T-helper 17 cell (primary cell): ENCODE measurements at regions not wholly inside any gene's neighbourhood (a gene's known extent, or its start where the extent isn't known, plus 50 kb on each side); places are given as distances from the start of the nearest gene placed in this dataset.

Source experiments
- ATAC-seq: fragments of 150-1000 bp; cut with Tn5 transposase; 2 replicates; pipeline ENCODE4 v1.10.0; 2021; ENCODE audit warnings: mild to moderate bottlenecking, moderate library complexity
- DNase-seq, 3 donors: peaks; one replicate each; pipeline versions ENCODE4 v3.0.0 to v3.0.0-alpha.2; 2020 to 2021
- H3K9me3 ChIP-seq: one replicate; pipeline ENCODE4 v1.7.0; 2013; ENCODE audit warnings: low read length, mild to moderate bottlenecking; ENCODE audit not compliant: control insufficient read depth, poor library complexity, severe bottlenecking
- H3K27ac Mint-ChIP-seq: one replicate; pipeline ENCODE4 v1.8.0; 2022; ENCODE audit warnings: mild to moderate bottlenecking, moderate library complexity, mixed read lengths
- H3K27me3 Mint-ChIP-seq: one replicate; pipeline ENCODE4 v1.8.0; 2022; ENCODE audit warnings: mixed read lengths
- H3K36me3 Mint-ChIP-seq: one replicate; pipeline ENCODE4 v1.8.0; 2022; ENCODE audit warnings: low read depth, mixed read lengths
- H3K4me1 Mint-ChIP-seq: one replicate; pipeline ENCODE4 v1.8.0; 2022; ENCODE audit warnings: mild to moderate bottlenecking, mixed read lengths
- H3K4me3 Mint-ChIP-seq: one replicate; pipeline ENCODE4 v1.8.0; 2022; ENCODE audit warnings: mild to moderate bottlenecking, moderate library complexity, mixed read lengths

DNA sequence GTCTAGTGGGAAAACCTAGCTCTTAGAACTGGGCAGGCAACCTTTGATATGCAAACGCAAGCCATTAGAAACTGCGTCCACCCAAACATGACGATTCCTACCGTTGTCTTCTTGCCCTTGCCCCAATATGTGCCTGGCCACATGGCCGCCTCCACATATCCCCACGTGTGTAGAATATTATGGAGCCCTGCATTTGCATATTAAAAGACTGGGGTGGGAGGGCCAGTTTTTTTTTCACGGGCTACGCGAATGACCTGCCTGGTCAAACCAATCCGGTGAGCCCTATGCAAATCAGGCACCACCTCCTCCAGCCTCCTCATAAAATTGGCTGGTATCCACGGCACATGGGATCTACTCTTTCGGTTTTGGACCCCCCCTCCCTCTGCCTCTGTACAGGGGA lies 381.0 kb upstream of the RGMA start:
- H3K36me3 Mint-ChIP-seq: no peaks in the 10 kb centered on the region
- H3K4me1 Mint-ChIP-seq: no peaks in the 10 kb centered on the region
- ATAC-seq: no peak
- no peak for DNase-seq
- no peaks in the 10 kb centered on the region for H3K9me3 ChIP-seq
- peaks cover 12% of the 10 kb centered on the region for H3K27me3 Mint-ChIP-seq
- H3K27ac Mint-ChIP-seq: no peak overlapping the region
- no peak overlapping the region for H3K4me3 Mint-ChIP-seq

DNA sequence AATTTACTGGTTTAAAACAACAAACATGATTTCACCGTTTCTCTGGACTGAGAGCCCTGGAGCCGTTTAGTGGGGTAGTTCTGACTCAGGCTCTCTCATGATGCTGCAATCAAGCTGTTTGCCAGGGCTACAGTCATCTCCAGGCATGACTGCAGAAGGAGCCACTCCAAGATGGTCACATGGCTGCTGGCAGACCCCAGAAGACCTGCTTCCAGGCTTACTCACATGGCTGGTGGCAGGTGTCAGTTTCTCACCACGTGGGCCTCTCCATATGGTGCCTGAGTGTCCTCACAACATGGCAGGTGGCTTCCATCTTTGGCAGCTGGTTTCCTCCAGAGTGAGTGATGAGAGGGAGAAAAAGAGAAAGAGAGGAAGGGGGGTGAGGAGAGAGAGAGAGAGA lies 378.3 kb upstream of the RGMA start:
- ATAC-seq (no peak), DNase-seq (no peak)
- Mint-ChIP-seq H3K27ac (no peak overlapping the region), H3K27me3 (peaks cover 11% of the 10 kb centered on the region), H3K36me3 (no peaks in the 10 kb centered on the region), H3K4me1 (no peaks in the 10 kb centered on the region), H3K4me3 (no peak overlapping the region)
- no peaks in the 10 kb centered on the region for H3K9me3 ChIP-seq

DNA sequence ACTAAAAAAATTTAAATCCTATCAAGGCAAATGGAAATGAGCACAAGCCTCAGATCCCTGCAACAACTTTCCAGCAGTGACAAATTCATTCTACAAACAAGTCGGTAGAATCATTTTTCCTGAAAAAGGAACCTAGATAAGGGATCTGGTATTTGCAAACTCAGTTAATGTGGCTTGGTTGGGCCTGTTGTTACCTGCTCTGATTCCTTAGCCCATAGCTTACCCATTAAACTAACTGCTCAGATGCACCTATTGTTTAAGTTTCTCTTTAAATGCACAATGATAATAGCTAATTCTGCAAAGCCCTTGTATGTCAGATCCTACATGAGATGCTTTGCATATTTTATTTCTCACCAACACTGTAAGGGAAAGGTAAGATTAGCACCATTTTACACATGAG lies 377.4 kb upstream of the RGMA start:
- H3K4me1 Mint-ChIP-seq: no peaks in the 10 kb centered on the region
- peaks cover 14% of the 10 kb centered on the region for H3K27me3 Mint-ChIP-seq
- no peak for DNase-seq
- ATAC-seq: no peak
- H3K9me3 ChIP-seq: no peaks in the 10 kb centered on the region
- H3K27ac Mint-ChIP-seq: no peak overlapping the region
- no peaks in the 10 kb centered on the region for H3K36me3 Mint-ChIP-seq
- no peak overlapping the region for H3K4me3 Mint-ChIP-seq

DNA sequence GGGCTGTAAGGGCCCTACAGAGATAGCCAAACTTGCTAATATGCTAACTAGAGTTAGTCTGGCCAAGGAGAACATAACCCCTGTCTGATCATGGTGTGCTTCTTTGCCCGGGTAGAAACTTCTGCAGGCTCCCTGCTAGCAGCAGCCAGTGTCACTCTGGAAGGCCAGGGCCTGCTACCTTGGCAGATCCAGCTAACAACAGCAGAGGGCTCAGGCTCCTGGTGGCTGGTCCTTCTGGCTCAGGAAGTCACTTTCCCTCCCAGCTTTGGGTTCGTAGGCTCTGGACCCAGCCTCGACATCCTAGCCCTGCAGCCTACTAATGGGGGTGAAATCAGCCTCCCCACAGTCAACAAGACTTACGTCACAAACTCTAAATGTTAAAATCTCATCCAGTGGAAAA lies 373.7 kb upstream of the RGMA start:
- H3K27me3 Mint-ChIP-seq: peaks cover 13% of the 10 kb centered on the region
- no peaks in the 10 kb centered on the region for H3K36me3 Mint-ChIP-seq
- no peak overlapping the region for H3K4me3 Mint-ChIP-seq
- H3K9me3 ChIP-seq: no peaks in the 10 kb centered on the region
- DNase-seq (no peak), ATAC-seq (no peak)
- H3K4me1 Mint-ChIP-seq: no peaks in the 10 kb centered on the region
- H3K27ac Mint-ChIP-seq: no peak overlapping the region

DNA sequence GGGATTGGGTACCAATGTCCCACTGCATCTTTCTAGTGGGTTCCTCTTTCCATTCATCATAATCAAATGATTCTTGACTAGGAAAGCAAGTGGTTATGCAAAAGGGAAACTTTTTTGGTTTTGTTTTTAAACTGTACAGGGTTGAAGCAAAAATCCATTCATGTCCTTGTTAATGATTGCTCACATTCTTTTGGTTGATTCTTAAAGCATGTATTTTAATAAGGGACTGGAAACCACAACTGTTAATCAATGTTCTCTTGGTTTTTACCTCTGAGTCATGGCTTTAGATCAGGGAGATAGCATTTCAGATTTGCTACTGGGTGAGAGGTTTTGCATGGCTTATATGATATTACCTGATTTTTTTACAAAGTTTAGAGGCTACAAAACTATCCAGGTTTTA lies 371.7 kb upstream of the RGMA start:
- H3K4me1 Mint-ChIP-seq: no peaks in the 10 kb centered on the region
- no peak for ATAC-seq

DNA sequence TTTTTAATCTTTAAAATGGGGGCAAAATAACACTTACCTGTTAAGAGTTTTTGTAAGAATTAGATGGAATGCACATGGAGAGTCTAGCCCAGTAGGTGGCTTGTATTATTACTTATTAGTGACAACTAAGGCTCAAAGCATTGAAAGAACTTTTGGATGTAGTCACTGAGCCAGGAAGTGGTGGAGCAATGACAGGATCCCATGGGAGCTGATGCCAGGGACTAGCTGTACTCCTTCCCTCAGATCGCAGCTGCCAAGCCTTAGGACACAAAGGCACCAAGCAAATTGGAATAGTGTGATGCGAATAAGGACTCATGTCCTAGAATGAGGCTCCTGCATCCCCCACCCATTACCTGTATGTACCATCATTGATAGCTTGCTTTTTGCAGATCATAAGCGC lies 370.4 kb upstream of the RGMA start:
- no peak overlapping the region for H3K4me3 Mint-ChIP-seq
- DNase-seq (no peak), ATAC-seq (no peak)
- H3K27ac Mint-ChIP-seq: no peak overlapping the region
- no peaks in the 10 kb centered on the region for H3K4me1 Mint-ChIP-seq
- H3K36me3 Mint-ChIP-seq: no peaks in the 10 kb centered on the region
- peaks cover 27% of the 10 kb centered on the region for H3K27me3 Mint-ChIP-seq
- no peaks in the 10 kb centered on the region for H3K9me3 ChIP-seq

More for the DNA sequence above, 371.7 kb upstream of the RGMA start:
- H3K27ac Mint-ChIP-seq: no peak overlapping the region
- H3K4me3 Mint-ChIP-seq: no peak overlapping the region
- H3K9me3 ChIP-seq: no peaks in the 10 kb centered on the region
- DNase-seq: no peak
- no peaks in the 10 kb centered on the region for H3K36me3 Mint-ChIP-seq
- H3K27me3 Mint-ChIP-seq: peaks cover 27% of the 10 kb centered on the region

DNA sequence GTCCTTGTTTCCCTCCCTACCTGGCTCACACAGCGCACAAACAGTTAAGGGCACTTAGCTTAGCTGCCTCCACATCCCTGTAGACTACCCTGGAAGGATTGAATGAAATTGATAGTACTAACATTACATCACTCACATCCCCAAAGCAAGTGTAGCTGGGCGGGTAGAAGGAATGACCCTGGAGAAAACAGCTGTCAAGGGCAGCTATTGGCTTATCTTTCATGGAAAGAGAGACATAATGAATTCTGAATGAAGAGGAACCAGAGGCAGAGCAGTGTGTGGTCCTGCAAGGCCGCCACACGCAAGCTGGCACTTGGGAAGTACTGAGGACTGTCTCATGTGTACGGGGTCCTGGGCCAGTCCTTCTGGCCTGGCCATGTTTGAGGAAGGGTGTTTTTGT lies 369.6 kb upstream of the RGMA start:
- H3K4me3 Mint-ChIP-seq: no peak overlapping the region
- ATAC-seq: no peak
- peaks cover 27% of the 10 kb centered on the region for H3K27me3 Mint-ChIP-seq
- H3K4me1 Mint-ChIP-seq: no peaks in the 10 kb centered on the region
- DNase-seq: no peak
- H3K27ac Mint-ChIP-seq: no peak overlapping the region
- no peaks in the 10 kb centered on the region for H3K36me3 Mint-ChIP-seq
- H3K9me3 ChIP-seq: no peaks in the 10 kb centered on the region

DNA sequence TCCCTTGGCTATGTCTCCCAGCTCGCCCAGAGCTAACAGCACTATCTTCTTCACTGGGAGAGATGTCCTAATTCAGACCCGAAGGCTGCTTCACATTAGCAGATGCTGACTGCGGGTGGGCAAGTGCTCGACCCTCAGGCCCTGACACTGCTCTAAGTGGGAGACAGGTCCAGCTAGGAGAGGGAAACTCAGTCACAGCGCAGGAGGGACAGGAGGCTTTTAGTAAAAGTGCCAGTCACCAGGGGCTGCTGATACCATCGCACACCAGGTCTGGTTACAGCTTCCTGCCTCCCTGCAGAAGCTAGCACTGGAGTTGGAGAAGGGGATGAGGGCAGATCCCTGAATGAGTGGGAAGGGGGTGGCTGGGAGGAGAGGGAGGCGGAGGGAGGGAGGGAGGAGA lies 365.8 kb upstream of the RGMA start:
- no peaks in the 10 kb centered on the region for H3K4me1 Mint-ChIP-seq
- no peaks in the 10 kb centered on the region for H3K36me3 Mint-ChIP-seq
- H3K27ac Mint-ChIP-seq: no peak overlapping the region
- ATAC-seq (no peak), DNase-seq (no peak)
- H3K27me3 Mint-ChIP-seq: peaks cover 21% of the 10 kb centered on the region
- no peak overlapping the region for H3K4me3 Mint-ChIP-seq
- no peaks in the 10 kb centered on the region for H3K9me3 ChIP-seq

DNA sequence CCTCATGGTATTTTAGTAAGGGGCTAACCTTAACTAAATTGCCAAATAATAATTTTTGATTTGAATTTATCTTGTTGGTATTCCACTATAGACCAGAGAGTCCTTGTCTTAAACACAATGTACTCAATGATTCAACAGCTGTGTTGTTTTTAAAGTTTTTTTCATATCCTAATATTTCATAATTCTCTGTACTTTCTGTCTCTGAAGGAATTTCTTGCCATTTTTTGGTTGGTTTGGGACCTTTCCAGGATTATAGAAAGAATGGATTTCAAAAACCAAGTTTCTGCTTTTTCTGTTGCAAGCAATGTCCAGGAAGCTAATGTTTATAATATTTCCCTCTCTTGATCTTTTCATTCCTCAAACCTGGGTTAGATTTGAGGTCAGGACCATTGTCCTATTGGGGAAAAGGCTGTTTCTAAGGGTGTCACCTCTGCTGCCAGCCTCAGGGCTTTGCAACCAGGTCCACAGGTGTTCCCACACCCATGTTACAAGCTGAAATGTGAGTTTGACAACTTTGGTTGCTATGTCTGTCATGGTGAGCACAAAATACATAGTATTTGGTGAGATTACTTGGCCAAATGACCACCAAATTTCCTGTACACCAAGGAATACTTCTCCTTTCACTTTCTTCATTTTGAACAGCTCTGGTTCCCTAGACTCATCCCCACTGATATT lies 363.7 kb upstream of the RGMA start:
- Mint-ChIP-seq H3K4me1 (no peaks in the 10 kb centered on the region), H3K27ac (no peak overlapping the region), H3K27me3 (peaks cover 14% of the 10 kb centered on the region), H3K36me3 (no peaks in the 10 kb centered on the region), H3K4me3 (no peak overlapping the region)
- DNase-seq: no peak
- H3K9me3 ChIP-seq: no peaks in the 10 kb centered on the region
- ATAC-seq: no peak

DNA sequence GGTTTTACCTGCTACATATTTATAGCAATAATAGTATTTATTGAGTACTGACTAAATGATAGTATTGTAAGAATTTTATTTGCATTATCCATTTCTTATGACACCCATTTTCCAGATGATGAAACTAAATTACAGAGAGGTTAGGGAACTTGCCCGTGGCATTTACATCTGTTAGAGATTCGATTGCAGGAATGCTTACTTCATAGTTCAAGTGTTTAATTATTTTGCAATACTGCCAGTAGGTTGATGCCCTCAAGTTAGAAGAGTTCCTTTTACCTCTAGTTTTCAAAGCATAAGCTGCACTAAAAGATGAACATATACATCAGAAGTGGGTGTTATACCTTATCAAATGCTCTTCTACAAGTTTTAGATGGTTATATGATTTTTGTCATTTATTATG lies 362.8 kb upstream of the RGMA start:
- H3K4me1 Mint-ChIP-seq: no peaks in the 10 kb centered on the region
- DNase-seq: no peak
- ATAC-seq: no peak
- no peak overlapping the region for H3K4me3 Mint-ChIP-seq
- H3K27me3 Mint-ChIP-seq: peaks cover 7% of the 10 kb centered on the region
- no peak overlapping the region for H3K27ac Mint-ChIP-seq
- no peaks in the 10 kb centered on the region for H3K36me3 Mint-ChIP-seq
- no peaks in the 10 kb centered on the region for H3K9me3 ChIP-seq

DNA sequence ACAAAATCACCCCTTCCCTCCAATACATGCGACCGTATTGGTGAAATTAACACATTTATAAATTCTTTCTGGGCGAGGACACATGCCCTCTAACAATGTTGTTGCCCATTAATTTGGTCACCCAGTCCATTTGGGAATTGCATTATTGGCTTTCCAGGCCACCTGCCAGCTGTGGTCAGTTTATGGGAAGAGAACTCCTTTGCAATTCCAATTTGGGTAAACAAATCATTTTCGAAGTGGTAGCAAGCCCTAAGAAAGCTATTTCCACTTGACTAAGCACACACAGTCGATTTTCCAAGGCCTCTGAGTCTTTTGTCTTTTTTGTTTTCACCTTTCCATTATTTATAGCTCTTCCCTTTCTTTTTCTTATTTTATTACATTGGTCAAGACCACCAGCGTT lies 362.3 kb upstream of the RGMA start:
- no peaks in the 10 kb centered on the region for H3K4me1 Mint-ChIP-seq
- no peak for ATAC-seq
- H3K9me3 ChIP-seq: no peaks in the 10 kb centered on the region
- no peak overlapping the region for H3K4me3 Mint-ChIP-seq
- no peak overlapping the region for H3K27ac Mint-ChIP-seq
- H3K36me3 Mint-ChIP-seq: no peaks in the 10 kb centered on the region
- DNase-seq: no peak
- H3K27me3 Mint-ChIP-seq: peaks cover 1% of the 10 kb centered on the region

DNA sequence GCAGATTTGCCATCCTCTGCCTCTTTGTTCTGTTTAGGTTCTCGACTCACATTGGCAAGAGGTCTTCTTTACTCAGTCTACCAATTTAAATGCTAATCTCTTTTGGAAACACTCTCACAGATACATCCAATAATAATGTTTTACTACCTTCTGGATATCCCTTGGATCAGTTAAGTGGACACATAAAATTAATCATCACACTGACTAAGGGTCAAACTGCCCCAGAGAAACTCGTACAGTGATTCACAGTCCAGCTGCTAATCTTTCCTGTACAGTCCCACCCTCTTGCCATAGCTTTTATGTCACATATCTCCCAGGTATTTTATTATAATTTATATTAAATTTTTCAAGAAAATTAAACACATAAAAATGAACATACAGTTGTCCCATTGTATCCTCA lies 360.8 kb upstream of the RGMA start:
- ATAC-seq (no peak), DNase-seq (no peak)
- no peaks in the 10 kb centered on the region for H3K4me1 Mint-ChIP-seq
- H3K36me3 Mint-ChIP-seq: no peaks in the 10 kb centered on the region
- H3K27me3 Mint-ChIP-seq: no peaks in the 10 kb centered on the region
- no peak overlapping the region for H3K27ac Mint-ChIP-seq
- no peak overlapping the region for H3K4me3 Mint-ChIP-seq
- no peaks in the 10 kb centered on the region for H3K9me3 ChIP-seq

DNA sequence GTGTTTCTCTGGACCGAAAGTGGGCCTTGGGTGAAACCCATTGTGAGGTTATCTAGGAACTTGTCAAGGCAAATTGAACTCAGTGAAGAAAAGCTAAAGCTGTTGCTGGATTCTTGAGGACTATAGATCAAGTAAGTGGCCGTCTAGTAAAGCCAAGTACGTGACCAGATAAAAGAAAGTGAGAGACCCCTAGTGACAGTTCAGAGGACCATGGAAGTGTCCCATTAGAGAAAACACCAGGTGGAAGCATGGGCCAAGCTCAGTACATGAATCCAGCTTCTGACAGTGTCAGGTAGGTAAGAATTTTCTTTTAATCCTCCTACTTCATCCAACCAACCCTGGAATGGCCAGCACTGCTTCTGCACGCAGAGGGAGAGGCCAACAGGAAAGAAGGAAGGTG lies 349.3 kb upstream of the RGMA start:
- Mint-ChIP-seq H3K27me3 (peaks cover 32% of the 10 kb centered on the region), H3K4me1 (no peaks in the 10 kb centered on the region), H3K27ac (no peak overlapping the region), H3K4me3 (no peak overlapping the region), H3K36me3 (peaks cover 3% of the 10 kb centered on the region)
- ATAC-seq (no peak), DNase-seq (no peak)
- H3K9me3 ChIP-seq: no peaks in the 10 kb centered on the region

DNA sequence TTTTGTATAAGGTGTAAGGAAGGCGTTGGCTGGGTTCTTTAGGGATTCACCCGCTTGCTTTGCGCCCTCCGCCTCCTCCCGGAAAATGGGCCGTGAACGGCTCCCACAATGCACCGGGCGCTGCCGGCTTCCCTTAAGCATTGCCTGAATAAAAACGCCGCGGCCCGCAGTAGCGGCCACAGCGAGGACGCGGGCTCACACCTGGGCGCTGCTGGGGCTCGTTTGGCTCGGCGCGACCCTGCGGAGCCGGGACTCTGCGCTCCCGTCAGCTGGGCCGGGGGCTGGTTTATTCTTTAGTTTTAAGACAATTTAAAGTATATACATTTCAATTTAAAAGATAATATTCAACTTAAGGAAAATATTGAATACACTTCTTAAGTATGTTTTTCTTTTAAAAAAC lies 343.5 kb upstream of the RGMA start:
- no peaks in the 10 kb centered on the region for H3K36me3 Mint-ChIP-seq
- DNase-seq (no peak), ATAC-seq (no peak)
- no peak overlapping the region for H3K27ac Mint-ChIP-seq
- no peak overlapping the region for H3K4me3 Mint-ChIP-seq
- H3K9me3 ChIP-seq: no peaks in the 10 kb centered on the region
- no peaks in the 10 kb centered on the region for H3K27me3 Mint-ChIP-seq
- no peaks in the 10 kb centered on the region for H3K4me1 Mint-ChIP-seq
